ENCODE measurements at regions not wholly inside any gene's neighbourhood (a gene's known extent, or its start where the extent isn't known, plus 50 kb on each side); places are given as distances from the start of the nearest gene placed in this dataset.

DNA sequence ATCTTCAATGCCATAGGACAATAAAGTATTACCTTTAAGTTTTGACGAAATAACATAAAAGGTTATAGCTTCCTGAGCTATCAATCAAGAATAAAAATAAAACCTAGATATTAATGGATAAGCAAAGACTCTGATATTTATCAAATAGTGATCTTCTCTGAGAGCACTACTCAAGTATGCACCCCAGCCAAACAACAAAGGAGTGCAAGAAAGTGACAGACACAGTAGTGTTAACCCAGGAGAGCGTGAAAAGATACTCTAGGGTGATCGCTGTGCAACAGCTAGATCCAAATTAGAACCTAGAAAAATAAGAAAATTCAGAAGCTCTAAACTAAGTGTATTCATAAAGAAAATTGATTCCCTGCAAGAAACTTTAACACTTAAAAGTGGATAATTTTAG lies 83.5 kb upstream of the CDYL start:
- peaks cover 16% of the 10 kb centered on the region for H3K27me3 Mint-ChIP-seq
- H3K36me3 Mint-ChIP-seq: no peaks in the 10 kb centered on the region
- ATAC-seq (ENCODE audit: low read depth) (no peak), DNase-seq (ENCODE audit: low spot score in 2 of 2) (no peak)
- H3K9me3 Mint-ChIP-seq: peaks cover 6% of the 10 kb centered on the region
- peaks cover 4% of the 10 kb centered on the region for H3K4me1 Mint-ChIP-seq
- no peak overlapping the region for H3K27ac Mint-ChIP-seq
- no peak overlapping the region for H3K4me3 Mint-ChIP-seq

GRCh38 chr6:4687989-4688947 lies 87.9 kb upstream of the CDYL start:
- ATAC-seq (ENCODE audit: low read depth): no peak
- no peaks in the 10 kb centered on the region for H3K36me3 Mint-ChIP-seq
- peaks cover 8% of the 10 kb centered on the region for H3K9me3 Mint-ChIP-seq
- H3K4me3 Mint-ChIP-seq: no peak overlapping the region
- H3K27ac Mint-ChIP-seq: no peak overlapping the region
- no peak for DNase-seq (ENCODE audit: low spot score in 2 of 2)
- peaks cover 19% of the 10 kb centered on the region for H3K27me3 Mint-ChIP-seq
- H3K4me1 Mint-ChIP-seq: peaks cover under 1% of the 10 kb centered on the region

- Mint-ChIP-seq H3K9me3 (peaks cover 8% of the 10 kb centered on the region), H3K27ac (no peak overlapping the region), H3K4me1 (no peaks in the 10 kb centered on the region), H3K36me3 (no peaks in the 10 kb centered on the region), H3K27me3 (peaks cover 24% of the 10 kb centered on the region), H3K4me3 (no peak overlapping the region)
- DNase-seq (ENCODE audit: low spot score in 2 of 2) (no peak), ATAC-seq (ENCODE audit: low read depth) (no peak)
Measured at GRCh38 chr6:4687656-4687988, 88.6 kb upstream of the CDYL start.

DNA sequence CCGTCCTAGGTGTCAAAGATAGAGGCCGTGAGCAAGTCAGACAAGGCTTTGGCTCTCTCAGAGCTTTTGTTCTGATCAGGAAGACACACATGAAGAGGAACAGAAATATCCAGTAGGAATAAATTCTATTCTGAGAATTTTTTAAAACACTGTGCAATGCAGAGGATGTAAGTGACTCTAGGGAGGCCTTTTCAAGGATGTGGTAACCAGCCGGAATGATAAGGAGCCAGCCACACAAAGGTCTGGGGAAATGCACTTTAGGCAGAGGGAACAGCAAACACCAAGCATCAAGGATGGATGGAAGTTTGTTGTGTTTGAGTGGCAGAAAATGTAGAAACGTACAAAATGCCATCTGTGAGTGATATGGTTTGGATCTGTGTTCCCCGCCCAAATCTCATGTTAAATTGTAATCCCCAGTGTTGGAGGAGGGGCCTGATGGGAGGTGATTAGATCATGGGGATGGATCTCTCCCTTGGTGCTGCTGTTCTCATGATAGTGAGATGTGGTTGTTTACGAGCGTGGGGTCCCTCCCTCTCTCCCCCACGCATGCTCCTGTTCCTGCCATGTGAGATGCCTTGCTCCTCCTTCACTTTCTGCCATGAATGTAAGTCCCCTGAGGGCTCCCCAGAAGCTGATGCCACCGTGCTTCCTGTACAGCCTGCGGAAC lies 93.6 kb upstream of the CDYL start:
- Mint-ChIP-seq H3K4me1 (no peaks in the 10 kb centered on the region), H3K36me3 (no peaks in the 10 kb centered on the region), H3K4me3 (no peak overlapping the region), H3K27ac (no peak overlapping the region), H3K9me3 (peaks cover 1% of the 10 kb centered on the region), H3K27me3 (peaks cover 21% of the 10 kb centered on the region)
- no peak for ATAC-seq (ENCODE audit: low read depth)
- DNase-seq (ENCODE audit: low spot score in 2 of 2): no peak

DNA sequence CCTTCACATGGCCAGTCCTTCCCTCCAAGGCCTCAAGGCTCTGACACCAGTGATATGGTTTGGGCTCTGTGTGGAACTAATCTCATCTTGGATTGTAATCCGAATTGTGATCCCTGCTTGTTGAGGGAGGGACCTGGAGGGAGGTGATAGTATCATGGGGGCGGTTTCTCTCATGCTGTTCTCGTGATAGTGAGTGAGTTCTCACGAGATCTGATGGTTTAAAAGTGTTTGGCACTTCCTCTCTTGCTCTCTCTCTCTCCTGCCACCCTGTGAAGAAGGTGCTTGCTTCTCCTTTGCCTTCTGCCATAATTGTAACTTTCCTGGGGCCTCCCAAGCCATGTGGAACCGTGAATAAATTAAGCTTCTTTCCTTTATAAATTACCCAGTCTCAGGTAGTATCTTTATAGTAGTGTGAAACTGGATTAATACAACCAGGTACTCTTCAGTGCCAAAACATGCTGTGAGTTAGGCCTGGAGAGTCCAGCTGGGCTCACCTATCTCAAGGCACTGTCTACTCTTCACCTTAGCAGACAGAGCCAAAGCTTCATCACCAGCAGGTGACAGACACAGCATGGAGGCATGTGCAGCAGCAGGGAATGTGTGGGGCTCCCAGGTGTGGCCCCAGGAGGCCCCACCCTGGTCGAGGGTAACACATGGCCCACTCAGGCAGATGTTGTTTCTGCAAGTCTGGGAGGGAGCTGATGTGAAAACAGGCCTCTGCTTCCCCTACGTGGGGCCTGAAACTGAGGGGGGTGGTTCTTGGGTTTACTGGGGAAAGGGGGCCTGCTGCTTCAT lies 97.5 kb upstream of the CDYL start:
- no peak for DNase-seq (ENCODE audit: low spot score in 2 of 2)
- ATAC-seq (ENCODE audit: low read depth): no peak
- Mint-ChIP-seq H3K27ac (no peak overlapping the region), H3K4me1 (no peaks in the 10 kb centered on the region), H3K9me3 (peaks cover 1% of the 10 kb centered on the region), H3K36me3 (no peaks in the 10 kb centered on the region), H3K4me3 (no peak overlapping the region), H3K27me3 (peaks cover 22% of the 10 kb centered on the region)

DNA sequence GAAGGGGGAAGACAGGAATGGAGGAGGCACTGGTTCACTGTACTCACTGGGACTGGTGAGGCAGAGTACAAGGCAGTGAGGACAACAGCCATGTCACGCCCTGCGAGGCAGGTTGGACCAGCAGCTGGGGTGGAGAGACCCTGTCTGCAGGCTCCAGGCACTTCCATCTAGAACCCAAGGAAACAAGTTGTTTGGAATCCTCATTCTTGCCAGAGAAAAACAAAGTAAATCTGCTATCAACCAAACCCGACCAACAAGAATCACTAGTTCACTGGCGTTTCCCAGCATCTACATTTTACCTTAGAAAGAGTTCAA lies 98.5 kb upstream of the CDYL start:
- ATAC-seq (ENCODE audit: low read depth): no peak
- H3K36me3 Mint-ChIP-seq: no peaks in the 10 kb centered on the region
- no peaks in the 10 kb centered on the region for H3K4me1 Mint-ChIP-seq
- H3K9me3 Mint-ChIP-seq: no peaks in the 10 kb centered on the region
- DNase-seq (ENCODE audit: low spot score in 2 of 2): no peak
- H3K27ac Mint-ChIP-seq: no peak overlapping the region
- H3K4me3 Mint-ChIP-seq: no peak overlapping the region
- peaks cover 13% of the 10 kb centered on the region for H3K27me3 Mint-ChIP-seq

GRCh38 chr6:4677011-4677750 lies 99.0 kb upstream of the CDYL start:
- Mint-ChIP-seq H3K9me3 (no peaks in the 10 kb centered on the region), H3K4me3 (no peak overlapping the region), H3K27me3 (peaks cover 9% of the 10 kb centered on the region), H3K36me3 (no peaks in the 10 kb centered on the region), H3K4me1 (no peaks in the 10 kb centered on the region), H3K27ac (no peak overlapping the region)
- no peak for DNase-seq (ENCODE audit: low spot score in 2 of 2)
- ATAC-seq (ENCODE audit: low read depth): no peak

DNA sequence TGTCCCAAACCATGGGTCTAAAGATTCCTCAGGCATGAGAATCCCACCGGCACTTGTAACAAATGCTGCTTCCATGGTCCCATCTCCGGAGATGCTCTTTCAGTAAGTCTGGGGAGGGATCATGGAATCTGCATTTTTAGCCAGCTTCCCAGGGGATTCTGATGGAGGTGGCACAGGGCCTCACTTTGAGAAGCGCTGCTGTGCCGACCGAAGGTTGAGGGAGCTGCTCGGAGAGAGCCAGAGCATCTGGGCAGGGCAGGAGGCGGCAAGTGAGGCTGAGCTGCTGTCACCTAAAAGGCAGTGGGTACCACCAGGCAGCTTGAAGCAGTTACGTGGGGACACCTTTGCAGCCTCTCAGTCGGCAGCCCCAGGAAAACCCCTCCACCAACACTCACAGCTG lies 100.2 kb upstream of the CDYL start:
- DNase-seq (ENCODE audit: low spot score in 2 of 2): no peak
- ATAC-seq (ENCODE audit: low read depth): no peak

DNA sequence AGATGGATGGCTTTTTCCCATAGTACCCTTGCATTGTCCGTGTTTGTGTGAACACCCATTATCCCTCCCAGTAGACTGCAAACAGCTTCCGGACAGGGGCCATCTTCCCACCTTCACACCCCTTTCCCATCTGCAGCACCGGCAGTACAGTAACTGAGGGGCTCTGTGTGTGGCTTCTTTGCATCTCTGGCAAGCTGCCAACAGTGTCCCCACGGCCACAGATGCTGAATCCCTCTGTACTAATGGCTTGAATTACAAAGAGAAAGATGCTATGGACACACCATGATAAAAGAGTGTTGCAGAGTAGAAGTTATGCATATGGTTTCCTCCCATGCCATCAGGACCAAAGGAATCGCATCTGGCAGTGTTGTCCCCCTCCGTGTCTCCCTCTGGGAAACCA lies 101.1 kb upstream of the CDYL start:
- no peak overlapping the region for H3K4me3 Mint-ChIP-seq
- no peak for DNase-seq (ENCODE audit: low spot score in 2 of 2)
- H3K4me1 Mint-ChIP-seq: no peaks in the 10 kb centered on the region
- H3K36me3 Mint-ChIP-seq: no peaks in the 10 kb centered on the region
- ATAC-seq (ENCODE audit: low read depth): no peak
- peaks cover 10% of the 10 kb centered on the region for H3K27me3 Mint-ChIP-seq
- H3K27ac Mint-ChIP-seq: no peak overlapping the region
- H3K9me3 Mint-ChIP-seq: no peaks in the 10 kb centered on the region

More for the DNA sequence above, 100.2 kb upstream of the CDYL start:
- peaks cover 8% of the 10 kb centered on the region for H3K27me3 Mint-ChIP-seq
- no peaks in the 10 kb centered on the region for H3K36me3 Mint-ChIP-seq
- H3K4me1 Mint-ChIP-seq: no peaks in the 10 kb centered on the region
- no peaks in the 10 kb centered on the region for H3K9me3 Mint-ChIP-seq
- H3K27ac Mint-ChIP-seq: no peak overlapping the region
- H3K4me3 Mint-ChIP-seq: no peak overlapping the region

DNA sequence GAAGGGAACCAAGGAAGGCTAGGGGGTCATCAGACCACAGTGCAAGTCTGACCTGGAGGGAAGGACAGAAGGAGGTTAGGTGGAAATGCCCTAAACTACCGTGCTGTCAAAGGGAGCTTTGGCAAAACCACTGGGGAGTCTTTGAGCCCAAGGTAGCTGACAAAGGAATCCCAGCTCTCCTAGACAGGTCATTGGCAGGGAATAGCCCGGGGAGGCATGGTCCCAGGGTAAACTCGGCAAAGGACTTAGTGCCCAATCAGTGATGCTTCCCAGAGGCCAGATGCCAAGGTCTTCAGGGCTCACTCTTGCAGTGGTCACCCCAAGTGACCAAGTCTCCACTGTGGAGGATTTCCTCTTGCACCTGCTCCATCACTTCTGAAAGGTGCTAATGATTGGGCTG lies 102.3 kb upstream of the CDYL start:
- Mint-ChIP-seq H3K27me3 (peaks cover 10% of the 10 kb centered on the region), H3K4me1 (no peaks in the 10 kb centered on the region), H3K4me3 (no peak overlapping the region), H3K9me3 (no peaks in the 10 kb centered on the region), H3K36me3 (no peaks in the 10 kb centered on the region), H3K27ac (no peak overlapping the region)
- DNase-seq (ENCODE audit: low spot score in 2 of 2) (no peak), ATAC-seq (ENCODE audit: low read depth) (no peak)

- no peak for ATAC-seq (ENCODE audit: low read depth)
- DNase-seq (ENCODE audit: low spot score in 2 of 2): no peak
- no peaks in the 10 kb centered on the region for H3K9me3 Mint-ChIP-seq
Measured at GRCh38 chr6:4672772-4673171, 103.4 kb upstream of the CDYL start.

DNA sequence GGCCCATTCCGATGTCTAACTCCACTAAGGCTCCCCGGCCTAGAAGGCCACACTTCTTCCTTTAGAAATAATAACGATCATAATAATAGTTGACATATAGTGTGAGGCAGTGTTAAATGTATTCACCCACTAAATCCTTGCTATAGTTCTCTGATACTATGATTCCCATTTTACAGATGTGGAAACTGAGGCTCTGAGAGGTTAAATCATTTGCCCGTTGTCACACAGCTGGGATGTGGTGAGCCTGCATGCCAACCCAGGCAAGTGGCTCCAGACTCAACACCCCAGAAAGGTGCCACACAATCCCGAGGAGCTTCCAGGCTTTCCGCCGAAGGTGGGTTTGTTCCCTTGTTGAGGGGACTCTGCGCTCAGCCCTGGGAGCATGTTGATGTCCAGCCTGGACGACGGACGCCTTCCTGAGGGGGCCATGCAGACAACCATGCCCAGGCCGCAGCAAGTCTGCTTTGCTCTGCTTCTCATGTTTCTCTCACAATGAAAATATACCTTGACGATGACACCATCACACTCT lies 104.6 kb upstream of the CDYL start:
- no peak for DNase-seq (ENCODE audit: low spot score in 2 of 2)
- no peak overlapping the region for H3K27ac Mint-ChIP-seq
- no peak for ATAC-seq (ENCODE audit: low read depth)

More at GRCh38 chr6:4672772-4673171, 103.4 kb upstream of the CDYL start:
- Mint-ChIP-seq H3K4me3 (no peak overlapping the region), H3K27ac (no peak overlapping the region), H3K36me3 (no peaks in the 10 kb centered on the region), H3K27me3 (peaks cover 10% of the 10 kb centered on the region), H3K4me1 (no peaks in the 10 kb centered on the region)

DNA sequence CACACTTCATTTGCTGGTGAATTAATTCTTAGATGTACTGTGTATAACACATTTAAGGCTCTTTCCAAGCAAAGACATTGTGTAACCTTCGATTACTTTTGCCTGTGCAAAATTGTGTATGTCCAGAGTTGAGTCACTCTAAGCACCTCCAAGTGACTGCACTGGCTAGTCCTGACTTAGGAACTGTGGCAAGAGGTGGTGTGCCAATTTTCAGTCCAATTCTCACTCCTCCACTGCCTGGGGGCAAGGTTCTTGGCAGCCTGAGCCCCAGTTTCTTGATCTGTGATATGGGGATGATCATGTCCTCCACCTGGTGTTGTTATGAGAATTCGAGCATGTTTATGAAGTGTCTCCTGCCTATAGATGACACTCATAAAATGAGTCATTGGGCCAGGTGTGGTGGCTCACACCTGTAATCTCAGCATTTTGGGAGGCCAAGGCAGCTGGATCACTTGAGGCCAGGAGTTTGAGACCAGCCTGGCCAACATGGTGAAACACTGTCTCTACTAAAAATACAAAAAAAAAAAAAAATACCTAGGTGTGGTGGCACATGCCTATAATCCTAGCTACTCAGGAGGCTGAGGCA lies 105.3 kb upstream of the CDYL start:
- no peak for DNase-seq (ENCODE audit: low spot score in 2 of 2)
- Mint-ChIP-seq H3K27me3 (peaks cover 10% of the 10 kb centered on the region), H3K36me3 (no peaks in the 10 kb centered on the region), H3K4me3 (no peak overlapping the region), H3K4me1 (no peaks in the 10 kb centered on the region), H3K27ac (no peak overlapping the region), H3K9me3 (no peaks in the 10 kb centered on the region)
- no peak for ATAC-seq (ENCODE audit: low read depth)

More for the DNA sequence above, 104.6 kb upstream of the CDYL start:
- Mint-ChIP-seq H3K27me3 (peaks cover 10% of the 10 kb centered on the region), H3K36me3 (no peaks in the 10 kb centered on the region), H3K9me3 (no peaks in the 10 kb centered on the region), H3K4me1 (no peaks in the 10 kb centered on the region), H3K4me3 (no peak overlapping the region)
